Testis (tissue), 2 donors: ENCODE measurements at regions not wholly inside any gene's neighbourhood (a gene's known extent, or its start where the extent isn't known, plus 50 kb on each side); places are given as distances from the start of the nearest gene placed in this dataset.

Source experiments
- CTCF ChIP-seq, 3 experiments: fragments of 450-650 bp in 2 of 3; fragments of 200-600 bp in 1 of 3; sonication (generic) in 1 of 3; IDR thresholded peaks; one replicate each; pipeline ENCODE4 v1.5.1; 2016 to 2019; ENCODE audit warnings: antibody characterized with exemption in 3 of 3, mild to moderate bottlenecking in 2 of 3, moderate library complexity in 1 of 3
- POLR2A ChIP-seq: fragments of 450-650 bp; IDR thresholded peaks from one replicate; pipeline ENCODE4 v1.6.1; 2017; ENCODE audit warnings: antibody characterized with exemption, mild to moderate bottlenecking, moderate library complexity

GRCh38 chr4:94127707-94128328 is 79.8 kb upstream of the SMARCAD1 start:
- TF ChIP-seq CTCF (IDR thresholded peaks at IDR 0.05) (peak; percentile 39 to 58 (median 47)), POLR2A (no peak)
